ENCODE measurements at regions not wholly inside any gene's neighbourhood (a gene's known extent, or its start where the extent isn't known, plus 50 kb on each side); places are given as distances from the start of the nearest gene placed in this dataset.

GRCh38 chr4:138032222-138032621, 209.9 kb downstream of the SLC7A11 start:
- no peak for DNase-seq (ENCODE audit: low read depth in 4 of 4, low spot score in 3 of 4)

GRCh38 chr4:138030375-138030774, 211.8 kb downstream of the SLC7A11 start:
- DNase-seq (ENCODE audit: low read depth in 4 of 4, low spot score in 3 of 4) = no peak

DNA sequence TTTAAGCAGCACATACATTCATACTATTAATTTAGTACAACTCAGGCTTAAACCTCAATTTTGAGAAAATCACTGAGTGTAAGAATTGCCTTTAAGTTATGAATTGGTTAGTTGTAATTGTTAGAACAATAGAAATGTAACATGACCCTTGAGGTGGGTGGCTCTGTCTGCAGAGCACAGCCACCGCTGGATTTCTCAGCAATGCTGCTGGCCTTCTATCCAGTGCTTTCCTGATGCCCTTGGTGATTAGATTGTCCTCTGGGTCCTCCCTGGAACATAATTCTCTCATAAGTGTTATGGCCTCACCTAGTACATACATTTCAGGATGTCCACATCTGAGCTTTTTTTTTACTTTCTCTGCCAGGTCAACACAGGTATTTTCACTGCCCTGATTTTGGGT, 213.2 kb downstream of the SLC7A11 start:
- DNase-seq (ENCODE audit: low read depth in 4 of 4, low spot score in 3 of 4) = no peak

GRCh38 chr4:138021139-138021830, 220.9 kb downstream of the SLC7A11 start:
- no peak for DNase-seq (ENCODE audit: low read depth in 4 of 4, low spot score in 3 of 4)

GRCh38 chr4:138014590-138015288, 227.4 kb downstream of the SLC7A11 start:
- DNase-seq (ENCODE audit: low read depth in 4 of 4, low spot score in 3 of 4) = no peak

- DNase-seq (ENCODE audit: low read depth in 4 of 4, low spot score in 3 of 4) = no peak
Observed at GRCh38 chr4:138013625-138014024, 228.5 kb downstream of the SLC7A11 start.

GRCh38 chr4:138010639-138011038, 231.5 kb downstream of the SLC7A11 start:
- DNase-seq (ENCODE audit: low read depth in 4 of 4, low spot score in 3 of 4) = no peak

GRCh38 chr4:138007572-138007971, 234.6 kb downstream of the SLC7A11 start:
- no peak for DNase-seq (ENCODE audit: low read depth in 4 of 4, low spot score in 3 of 4)

DNA sequence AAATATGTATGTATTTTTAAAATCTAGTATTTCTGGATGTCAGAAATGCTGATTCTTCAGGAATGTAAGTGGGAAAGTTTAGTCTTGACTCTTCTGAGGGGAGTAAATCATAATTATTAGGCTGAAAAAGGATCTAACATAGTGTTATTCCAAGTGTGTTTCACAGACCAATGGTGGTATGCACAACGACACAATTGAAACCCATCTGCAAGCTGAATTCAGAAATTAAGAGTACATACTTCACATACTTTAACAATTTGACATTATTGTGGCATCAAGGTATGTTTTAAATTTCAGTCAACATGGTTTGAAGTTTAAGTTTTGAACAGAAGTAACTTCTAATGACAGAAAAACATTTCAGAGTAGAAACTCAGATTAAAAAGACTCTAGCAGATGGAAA, 236.7 kb downstream of the SLC7A11 start:
- no peak for DNase-seq (ENCODE audit: low read depth in 4 of 4, low spot score in 3 of 4)

DNA sequence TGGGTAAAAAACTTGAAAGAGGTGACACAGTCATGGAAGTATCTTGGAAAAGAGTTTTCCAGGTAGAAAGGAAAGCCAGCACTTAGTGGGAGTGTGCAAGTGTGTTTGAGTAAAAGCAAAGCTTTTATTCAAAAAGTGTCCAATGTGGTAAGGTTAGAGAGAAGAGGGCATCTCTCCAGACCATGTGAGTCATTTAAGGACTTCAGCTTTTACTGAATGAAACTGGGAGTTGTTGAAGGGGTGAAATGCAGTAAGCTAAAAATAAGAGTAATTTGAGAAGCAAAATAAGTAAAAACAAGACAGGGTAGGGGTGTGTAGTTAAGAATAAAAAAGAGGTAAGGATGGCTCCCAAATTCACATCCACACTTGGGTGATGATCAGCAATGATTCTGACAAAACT, 238.9 kb downstream of the SLC7A11 start:
- DNase-seq (ENCODE audit: low read depth in 4 of 4, low spot score in 3 of 4) = no peak

DNA sequence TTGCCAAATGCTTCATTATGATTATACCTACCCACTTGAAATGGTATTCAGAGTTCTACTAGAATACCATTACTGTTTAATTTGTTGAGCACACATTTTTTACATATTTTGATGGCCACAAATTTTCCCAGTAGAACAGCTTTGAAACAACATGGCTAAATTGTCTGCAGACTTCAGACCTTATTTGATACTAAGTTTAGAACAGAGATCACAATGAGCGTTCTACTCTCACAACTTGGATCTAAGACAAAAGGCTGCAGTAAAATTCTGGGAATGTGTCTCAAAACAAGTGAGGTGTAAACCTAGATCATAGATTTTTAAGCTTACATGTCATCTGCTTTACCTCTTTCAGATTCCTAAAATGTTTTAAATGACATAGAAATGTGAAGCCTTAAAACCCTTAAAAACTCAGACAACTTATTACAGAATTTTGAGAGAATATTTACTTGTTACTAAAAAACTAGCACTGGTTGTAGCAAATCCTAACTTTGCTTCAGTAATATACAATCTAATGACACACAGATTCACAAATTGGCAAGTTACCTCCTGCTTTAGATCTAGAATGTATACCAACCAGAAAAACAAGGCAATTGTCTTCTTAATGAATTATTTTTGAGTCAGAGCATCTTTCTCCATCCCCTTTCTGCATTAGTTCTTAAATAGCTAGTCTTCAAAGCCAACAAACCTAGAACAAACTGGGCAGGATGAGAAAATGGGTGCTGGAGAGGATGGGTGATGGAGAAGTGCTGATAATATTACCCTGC, 243.3 kb downstream of the SLC7A11 start:
- no peak for DNase-seq (ENCODE audit: low read depth in 4 of 4, low spot score in 3 of 4)

GRCh38 chr4:137997496-137997895, 244.7 kb downstream of the SLC7A11 start:
- no peak for DNase-seq (ENCODE audit: low read depth in 4 of 4, low spot score in 3 of 4)

DNA sequence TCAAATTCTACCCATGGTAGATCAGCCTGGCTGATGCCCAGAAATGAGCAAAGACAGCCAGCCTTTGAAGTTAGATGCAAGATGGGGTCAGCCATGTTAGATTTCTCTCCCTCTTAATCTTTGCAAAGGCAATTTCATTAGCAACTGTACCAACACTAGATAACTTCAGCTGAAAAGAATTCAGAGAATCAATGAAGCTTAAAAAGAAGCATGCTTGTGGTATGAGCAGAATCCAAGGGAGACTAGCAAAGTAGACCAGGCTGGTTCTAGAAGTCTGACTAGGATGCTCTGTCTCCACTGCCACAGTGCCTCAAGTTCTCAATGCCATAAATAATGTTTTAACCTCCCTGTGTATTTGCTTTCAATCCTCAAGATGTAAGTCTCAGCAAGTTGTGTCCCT, 247.3 kb downstream of the SLC7A11 start:
- no peak for DNase-seq (ENCODE audit: low read depth in 4 of 4, low spot score in 3 of 4)

DNA sequence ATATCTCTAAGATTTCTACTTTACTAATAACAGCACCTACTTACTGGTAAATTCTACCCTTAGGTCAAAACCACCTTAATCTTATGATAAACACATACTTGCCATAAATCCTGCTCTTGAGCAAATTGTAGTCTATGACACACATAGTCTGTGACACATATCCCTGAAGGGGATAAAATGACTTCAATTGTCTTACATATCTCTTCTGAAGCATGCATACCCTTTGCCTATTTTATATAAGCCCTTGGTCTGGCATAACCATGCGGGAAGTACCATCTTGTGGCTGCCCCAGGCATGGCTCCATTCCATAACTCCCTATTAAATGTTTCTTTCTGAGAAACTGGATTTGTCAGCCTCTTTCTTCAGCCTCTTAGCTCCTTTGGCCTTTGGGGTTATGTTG, 248.9 kb downstream of the SLC7A11 start:
- DNase-seq (ENCODE audit: low read depth in 4 of 4, low spot score in 3 of 4) = no peak

DNA sequence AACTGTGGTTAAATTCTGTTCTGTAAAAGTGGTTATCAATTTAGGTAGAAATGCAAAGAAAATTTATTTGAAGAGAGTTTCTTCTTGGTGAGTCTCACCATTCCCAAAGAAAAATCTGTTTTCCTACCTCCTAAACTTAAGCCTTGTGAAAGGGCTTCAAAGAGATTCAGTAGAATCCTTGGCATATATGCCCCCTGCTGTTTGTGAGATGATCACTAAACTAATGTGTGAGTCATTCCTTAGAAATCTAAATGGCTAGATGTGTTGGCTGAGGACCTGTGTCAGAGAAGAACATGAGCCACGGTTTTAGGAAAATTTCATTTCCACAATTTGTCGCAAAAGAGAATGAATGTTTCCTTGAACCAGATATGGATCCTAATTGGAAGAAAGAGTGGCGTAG, 260.9 kb downstream of the SLC7A11 start:
- no peak for DNase-seq (ENCODE audit: low read depth in 4 of 4, low spot score in 3 of 4)

DNA sequence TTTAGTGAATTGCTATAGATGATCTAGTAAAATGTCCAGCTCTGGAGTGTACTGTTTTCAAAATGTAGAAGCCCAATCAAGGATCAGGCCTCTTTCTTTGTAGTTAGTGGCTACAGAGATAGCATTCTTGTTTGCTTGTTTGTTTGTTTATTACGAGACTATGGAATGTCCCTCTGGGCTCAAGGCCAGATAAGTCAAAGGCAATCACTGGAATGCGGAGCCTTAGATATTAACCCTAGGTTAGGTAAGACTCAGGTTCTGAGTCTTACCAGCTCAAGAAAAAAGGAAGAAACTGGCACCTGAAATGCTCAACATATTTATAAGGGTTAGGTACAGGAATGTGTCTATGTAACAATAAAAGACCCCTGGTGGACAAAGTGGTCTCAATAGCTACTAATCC, 261.5 kb downstream of the SLC7A11 start:
- DNase-seq (ENCODE audit: low read depth in 4 of 4, low spot score in 3 of 4) = no peak

DNA sequence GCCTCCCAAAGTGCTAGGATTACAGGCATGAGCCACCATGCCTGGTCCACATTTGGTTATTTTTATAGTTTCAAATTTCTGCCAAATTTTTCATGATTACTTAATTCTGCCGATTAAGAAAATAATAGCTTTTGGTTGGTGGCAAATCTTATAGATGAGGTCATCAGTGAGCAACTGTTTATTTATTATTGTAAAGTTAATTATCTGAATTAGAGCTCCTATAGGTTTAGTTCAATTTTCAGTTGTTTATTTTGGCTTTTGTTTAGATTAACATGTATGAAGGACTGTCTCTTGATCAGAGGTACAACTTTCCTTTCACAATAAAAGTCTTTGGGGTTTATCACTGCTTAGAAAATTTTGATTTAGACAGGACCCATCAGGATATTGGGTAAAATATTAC, 262.2 kb downstream of the SLC7A11 start:
- DNase-seq (ENCODE audit: low read depth in 4 of 4, low spot score in 3 of 4) = no peak

GRCh38 chr4:137968956-137969678, 273.0 kb downstream of the SLC7A11 start:
- no peak for DNase-seq (ENCODE audit: low read depth in 4 of 4, low spot score in 3 of 4)

GRCh38 chr4:137967480-137968190, 274.5 kb downstream of the SLC7A11 start:
- DNase-seq (ENCODE audit: low read depth in 4 of 4, low spot score in 3 of 4) = no peak

DNA sequence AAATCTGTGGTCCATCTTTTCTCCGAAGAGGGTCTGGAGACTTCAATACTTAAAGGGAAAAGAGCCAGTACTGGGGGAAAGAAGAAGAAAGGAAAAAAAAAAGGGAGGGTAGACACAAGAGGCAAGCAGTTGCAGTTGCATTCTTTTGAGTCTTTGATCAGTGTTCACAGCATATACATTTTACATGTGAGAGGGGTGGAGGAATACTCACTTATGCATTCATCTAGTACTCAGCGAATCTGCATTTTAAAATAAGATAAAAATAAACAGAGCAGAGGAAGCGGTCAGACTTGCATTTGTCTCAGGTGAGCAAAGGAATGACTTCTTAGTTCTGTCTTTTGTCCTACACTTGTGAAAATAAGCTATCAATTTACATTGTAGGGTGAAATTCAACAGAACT, 275.6 kb downstream of the SLC7A11 start:
- no peak for DNase-seq (ENCODE audit: low read depth in 4 of 4, low spot score in 3 of 4)

DNA sequence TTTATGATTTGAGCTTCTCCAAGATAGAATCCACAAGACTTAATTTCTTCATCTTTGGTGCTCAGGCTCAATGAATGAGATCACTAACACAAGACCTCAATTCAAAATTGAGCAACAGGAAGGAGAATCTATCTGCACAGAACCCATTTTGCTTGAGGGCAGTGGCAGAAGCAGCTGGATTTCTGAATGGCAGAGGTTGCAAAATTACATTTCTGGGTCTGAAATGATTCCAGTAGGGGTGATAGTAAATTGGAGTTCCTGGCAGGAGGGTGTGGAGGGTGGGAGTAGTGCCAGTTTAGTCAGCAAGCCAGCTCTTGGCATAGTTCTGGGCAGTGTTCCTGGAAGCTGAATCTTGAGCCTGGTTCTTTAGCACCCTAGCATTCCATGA, 281.1 kb downstream of the SLC7A11 start:
- DNase-seq (ENCODE audit: low read depth in 4 of 4, low spot score in 3 of 4) = no peak
